PC-9 (cell line): ENCODE measurements at regions not wholly inside any gene's neighbourhood (a gene's known extent, or its start where the extent isn't known, plus 50 kb on each side); places are given as distances from the start of the nearest gene placed in this dataset.

Experiments used
- CTCF ChIP-seq: fragments of 200-600 bp; sonication (generic); conservative IDR thresholded peaks from 2 replicates; pipeline ENCODE4 v1.6.1; 2017; ENCODE audit warnings: mixed run types, antibody characterized with exemption, mild to moderate bottlenecking, moderate library complexity
- EZH2 ChIP-seq: fragments of 200-600 bp; sonication (generic); IDR thresholded peaks from 2 replicates; pipeline ENCODE4 v1.8.0; 2017; ENCODE audit warnings: antibody characterized with exemption, low read depth

GRCh38 chr3:99248130-99248529 is 346.6 kb upstream of the DCBLD2 start:
- no peak for TF ChIP-seq CTCF
- TF ChIP-seq EZH2 = no peak
